Esophagus squamous epithelium (tissue), 4 donors: ENCODE measurements at regions not wholly inside any gene's neighbourhood (a gene's known extent, or its start where the extent isn't known, plus 50 kb on each side); places are given as distances from the start of the nearest gene placed in this dataset.

Source experiments
- CTCF ChIP-seq, 6 experiments: fragments of 450-650 bp in 4 of 6; fragments of 200-600 bp in 2 of 6; sonication (generic) in 2 of 6; IDR thresholded peaks; one replicate each; pipeline ENCODE4 v1.5.1; 2016 to 2019; ENCODE audit warnings: antibody characterized with exemption in 6 of 6, mild to moderate bottlenecking in 4 of 6, moderate library complexity in 4 of 6
- POLR2A ChIP-seq, 4 donors: fragments of 450-650 bp; IDR thresholded peaks; one replicate each; pipeline ENCODE4 v1.6.1; 2017; ENCODE audit warnings: antibody characterized with exemption in 4 of 4, mild to moderate bottlenecking in 4 of 4, moderate library complexity in 3 of 4

GRCh38 chr2:144235050-144235449 is 284.9 kb downstream of the ZEB2 start:
- TF ChIP-seq CTCF (IDR thresholded peaks at IDR 0.05) (no peak), POLR2A (IDR thresholded peaks at IDR 0.05) (no peak)
